ENCODE measurements at regions not wholly inside any gene's neighbourhood (a gene's known extent, or its start where the extent isn't known, plus 50 kb on each side); places are given as distances from the start of the nearest gene placed in this dataset.

GRCh38 chr9:99465231-99465907 is 243.3 kb downstream of the SEC61B start:
- in situ Hi-C loops (cut with HindIII; ENCODE audit: low pct_ligation_motif_present, low sequenced_read_pairs) = no loop called here
- Histone ChIP-seq H3K27me3 (replicated peaks) (no peaks in the 10 kb centered on the region), H3K4me3 (ENCODE audit: low read depth, low read length) (no peak overlapping the region), H3K36me3 (replicated peaks) (no peaks in the 10 kb centered on the region), H3K27ac (no peak overlapping the region)
- TF ChIP-seq, protein P1, sequence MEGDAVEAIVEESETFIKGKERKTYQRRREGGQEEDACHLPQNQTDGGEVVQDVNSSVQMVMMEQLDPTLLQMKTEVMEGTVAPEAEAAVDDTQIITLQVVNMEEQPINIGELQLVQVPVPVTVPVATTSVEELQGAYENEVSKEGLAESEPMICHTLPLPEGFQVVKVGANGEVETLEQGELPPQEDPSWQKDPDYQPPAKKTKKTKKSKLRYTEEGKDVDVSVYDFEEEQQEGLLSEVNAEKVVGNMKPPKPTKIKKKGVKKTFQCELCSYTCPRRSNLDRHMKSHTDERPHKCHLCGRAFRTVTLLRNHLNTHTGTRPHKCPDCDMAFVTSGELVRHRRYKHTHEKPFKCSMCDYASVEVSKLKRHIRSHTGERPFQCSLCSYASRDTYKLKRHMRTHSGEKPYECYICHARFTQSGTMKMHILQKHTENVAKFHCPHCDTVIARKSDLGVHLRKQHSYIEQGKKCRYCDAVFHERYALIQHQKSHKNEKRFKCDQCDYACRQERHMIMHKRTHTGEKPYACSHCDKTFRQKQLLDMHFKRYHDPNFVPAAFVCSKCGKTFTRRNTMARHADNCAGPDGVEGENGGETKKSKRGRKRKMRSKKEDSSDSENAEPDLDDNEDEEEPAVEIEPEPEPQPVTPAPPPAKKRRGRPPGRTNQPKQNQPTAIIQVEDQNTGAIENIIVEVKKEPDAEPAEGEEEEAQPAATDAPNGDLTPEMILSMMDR (IDR thresholded peaks at IDR 0.05; ENCODE audit: low read depth, low read length, missing control alignments) = no peak
- no peak for DNase-seq

DNA sequence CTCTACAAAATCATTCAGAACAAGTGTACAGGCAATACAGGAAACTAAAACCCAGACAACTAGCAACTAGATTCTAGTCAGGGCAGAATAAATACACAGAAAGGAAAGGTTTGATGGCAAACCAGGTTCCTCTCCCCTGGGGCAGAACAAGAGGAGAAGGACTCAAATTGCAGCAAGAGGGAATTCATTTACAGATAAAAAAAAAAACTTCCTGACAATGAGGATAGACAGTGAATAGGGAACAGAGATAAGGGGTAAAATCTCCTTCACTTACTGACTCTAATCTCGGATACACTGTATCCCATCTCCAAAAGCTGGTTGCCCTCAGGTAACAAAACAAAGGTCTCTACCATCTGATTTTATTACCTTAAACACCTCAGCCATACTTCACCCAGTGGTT is 244.0 kb downstream of the SEC61B start:
- no peaks in the 10 kb centered on the region for H3K27me3 ChIP-seq (replicated peaks)
- TF ChIP-seq, protein P1 (IDR thresholded peaks at IDR 0.05; ENCODE audit: low read depth, low read length, missing control alignments) = no peak
- no peaks in the 10 kb centered on the region for H3K36me3 ChIP-seq (replicated peaks)
- H3K27ac ChIP-seq = no peak overlapping the region
- DNase-seq = no peak
- H3K4me3 ChIP-seq (ENCODE audit: low read depth, low read length) = no peak overlapping the region
- in situ Hi-C loops (cut with HindIII; ENCODE audit: low pct_ligation_motif_present, low sequenced_read_pairs) = no loop called here

DNA sequence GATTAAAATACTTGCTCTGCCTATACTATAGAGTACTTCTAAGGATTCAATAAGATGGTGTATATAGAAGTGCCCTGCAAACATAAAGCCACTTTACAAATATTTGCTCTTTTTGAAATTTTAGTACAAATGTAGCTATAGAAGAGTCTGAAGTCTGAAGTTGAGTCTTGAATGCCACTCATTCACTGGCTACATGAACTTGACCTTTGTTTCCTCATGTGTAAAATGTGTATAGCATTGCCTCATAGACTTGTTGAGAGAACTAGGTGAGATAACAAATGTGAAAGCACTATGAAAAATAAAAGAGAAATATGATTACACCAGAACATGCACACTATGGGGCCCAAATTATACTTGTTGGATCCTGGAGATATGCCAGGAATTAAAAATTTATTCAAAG is 244.7 kb downstream of the SEC61B start:
- H3K4me3 ChIP-seq (ENCODE audit: low read depth, low read length) = no peak overlapping the region
- no peak overlapping the region for H3K27ac ChIP-seq
- H3K36me3 ChIP-seq (replicated peaks) = no peaks in the 10 kb centered on the region
- in situ Hi-C loops (cut with HindIII; ENCODE audit: low pct_ligation_motif_present, low sequenced_read_pairs) = no loop called here
- no peaks in the 10 kb centered on the region for H3K27me3 ChIP-seq (replicated peaks)
- no peak for DNase-seq
- TF ChIP-seq, protein P1 (IDR thresholded peaks at IDR 0.05; ENCODE audit: low read depth, low read length, missing control alignments) = no peak

DNA sequence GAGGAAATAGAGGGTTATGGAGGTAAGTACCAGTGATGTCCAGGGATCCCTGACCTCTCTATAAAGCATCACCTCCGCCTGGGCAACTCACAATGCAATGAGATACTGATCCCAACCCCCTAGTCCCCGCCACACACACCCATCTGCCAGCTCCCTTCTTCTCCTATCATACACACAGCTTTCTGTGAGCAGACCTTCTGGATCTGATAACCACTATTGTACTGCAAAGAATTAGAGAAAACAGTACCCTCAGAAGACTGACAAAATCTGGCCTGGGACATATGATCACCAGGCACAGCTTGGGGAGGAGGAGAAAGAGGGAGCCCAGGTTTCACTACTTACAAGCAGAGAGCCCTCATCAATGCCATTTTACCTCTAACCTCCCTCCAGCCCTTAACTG is 249.0 kb downstream of the SEC61B start:
- H3K27me3 ChIP-seq (replicated peaks) = no peaks in the 10 kb centered on the region
- H3K27ac ChIP-seq = no peak overlapping the region
- TF ChIP-seq, protein P1 (IDR thresholded peaks at IDR 0.05; ENCODE audit: low read depth, low read length, missing control alignments) = no peak
- H3K36me3 ChIP-seq (replicated peaks) = no peaks in the 10 kb centered on the region
- no peak overlapping the region for H3K4me3 ChIP-seq (ENCODE audit: low read depth, low read length)
- in situ Hi-C loops (cut with HindIII; ENCODE audit: low pct_ligation_motif_present, low sequenced_read_pairs) = no loop called here
- no peak for DNase-seq

DNA sequence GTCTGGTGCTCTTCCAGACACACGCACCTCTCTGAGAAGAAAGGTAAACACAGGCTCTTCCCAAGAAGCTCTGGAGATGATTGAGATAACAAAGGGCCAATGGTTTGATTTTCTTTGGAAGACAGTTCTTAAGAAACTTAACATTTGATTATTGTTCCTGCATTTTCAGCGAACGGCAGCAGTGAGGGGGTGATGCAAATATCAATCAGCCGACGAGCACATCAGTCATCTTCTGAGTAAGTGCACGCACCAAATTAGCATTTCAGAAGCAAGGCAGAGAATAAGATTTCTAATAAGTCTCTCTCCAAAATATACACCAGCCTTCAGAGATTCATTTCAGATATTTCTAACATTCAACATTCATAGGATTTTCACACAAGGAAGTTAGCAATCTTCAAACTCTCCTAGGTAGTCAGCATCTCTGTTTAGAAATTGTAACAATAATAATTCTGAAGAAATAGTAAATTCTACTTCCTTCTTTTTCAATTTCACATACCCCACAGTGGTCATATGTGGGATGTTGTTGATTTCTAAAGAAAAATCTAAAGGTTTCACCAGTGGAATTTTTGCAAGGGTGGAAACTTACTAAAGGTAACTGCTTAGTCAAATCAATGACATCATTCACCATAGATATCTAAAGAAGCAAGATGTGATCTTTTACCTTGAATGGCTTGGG is 250.3 kb downstream of the SEC61B start:
- H3K27ac ChIP-seq = no peak overlapping the region
- H3K36me3 ChIP-seq (replicated peaks) = no peaks in the 10 kb centered on the region
- in situ Hi-C loops (cut with HindIII; ENCODE audit: low pct_ligation_motif_present, low sequenced_read_pairs) = no loop called here
- no peak overlapping the region for H3K4me3 ChIP-seq (ENCODE audit: low read depth, low read length)
- no peaks in the 10 kb centered on the region for H3K27me3 ChIP-seq (replicated peaks)
- DNase-seq = no peak
- TF ChIP-seq, protein P1 (IDR thresholded peaks at IDR 0.05; ENCODE audit: low read depth, low read length, missing control alignments) = no peak

DNA sequence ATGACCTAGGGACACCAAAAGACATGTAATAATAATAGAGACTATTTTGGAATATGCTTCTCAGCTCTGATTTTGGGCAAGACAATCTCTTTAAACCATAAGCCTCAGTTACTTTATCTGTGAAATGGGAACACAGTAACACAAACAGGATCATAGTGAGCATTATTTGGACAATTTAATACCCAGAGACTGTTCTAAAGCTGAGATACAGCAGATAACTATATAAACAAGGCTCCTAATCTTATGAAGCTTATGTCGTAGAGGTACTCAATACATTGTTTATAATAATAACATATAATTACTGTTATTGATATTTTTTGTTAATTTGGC is 250.8 kb downstream of the SEC61B start:
- TF ChIP-seq, protein P1 (IDR thresholded peaks at IDR 0.05; ENCODE audit: low read depth, low read length, missing control alignments) = no peak
- H3K36me3 ChIP-seq (replicated peaks) = no peaks in the 10 kb centered on the region
- in situ Hi-C loops (cut with HindIII; ENCODE audit: low pct_ligation_motif_present, low sequenced_read_pairs) = no loop called here
- DNase-seq = no peak
- H3K4me3 ChIP-seq (ENCODE audit: low read depth, low read length) = no peak overlapping the region
- H3K27me3 ChIP-seq (replicated peaks) = no peaks in the 10 kb centered on the region
- H3K27ac ChIP-seq = no peak overlapping the region

Data from brain microvascular endothelial cell (primary cell).